Activated naive CD8-positive, alpha-beta T cell treated with anti-CD3 and anti-CD28 coated beads, Interleukin-2, amount 10 ng/mL, durations not matched to agents 7 days and 5 days (primary cell): ENCODE measurements at regions not wholly inside any gene's neighbourhood (a gene's known extent, or its start where the extent isn't known, plus 50 kb on each side); places are given as distances from the start of the nearest gene placed in this dataset.
A peak's percentile ranks its signal among the peaks of the same experiment; 100 is the strongest.

ENCODE experiments used
- ATAC-seq: fragments of 150-1000 bp; cut with Tn5 transposase; one replicate; pipeline ENCODE4 v1.10.0; 2021; ENCODE audit warnings: low read depth, moderate library complexity
- POLR2A ChIA-PET: fragments of 350-600 bp; sonication (Branson Sonifier 250); formaldehyde crosslinking; loops from one replicate; lab custom pipeline; 2021; ENCODE audit warnings: antibody characterized with exemption; lab: Charles Lee
- DNase-seq: peaks from one replicate; pipeline ENCODE4 v3.0.0; 2021
- H3K27ac Mint-ChIP-seq: one replicate; pipeline ENCODE4 v1.8.0; 2022; ENCODE audit warnings: mild to moderate bottlenecking, mixed read lengths
- H3K27me3 Mint-ChIP-seq: one replicate; pipeline ENCODE4 v1.8.0; 2022; ENCODE audit warnings: mild to moderate bottlenecking, moderate library complexity, mixed read lengths
- H3K36me3 Mint-ChIP-seq: one replicate; pipeline ENCODE4 v1.8.0; 2021; ENCODE audit warnings: mild to moderate bottlenecking, mixed read lengths
- H3K4me1 Mint-ChIP-seq: one replicate; pipeline ENCODE4 v1.8.0; 2021; ENCODE audit warnings: mixed read lengths
- H3K4me3 Mint-ChIP-seq: one replicate; pipeline ENCODE4 v1.8.0; 2022; ENCODE audit warnings: mild to moderate bottlenecking, moderate library complexity, mixed read lengths
- H3K9me3 Mint-ChIP-seq: one replicate; pipeline ENCODE4 v1.8.0; 2021; ENCODE audit warnings: mixed read lengths

DNA sequence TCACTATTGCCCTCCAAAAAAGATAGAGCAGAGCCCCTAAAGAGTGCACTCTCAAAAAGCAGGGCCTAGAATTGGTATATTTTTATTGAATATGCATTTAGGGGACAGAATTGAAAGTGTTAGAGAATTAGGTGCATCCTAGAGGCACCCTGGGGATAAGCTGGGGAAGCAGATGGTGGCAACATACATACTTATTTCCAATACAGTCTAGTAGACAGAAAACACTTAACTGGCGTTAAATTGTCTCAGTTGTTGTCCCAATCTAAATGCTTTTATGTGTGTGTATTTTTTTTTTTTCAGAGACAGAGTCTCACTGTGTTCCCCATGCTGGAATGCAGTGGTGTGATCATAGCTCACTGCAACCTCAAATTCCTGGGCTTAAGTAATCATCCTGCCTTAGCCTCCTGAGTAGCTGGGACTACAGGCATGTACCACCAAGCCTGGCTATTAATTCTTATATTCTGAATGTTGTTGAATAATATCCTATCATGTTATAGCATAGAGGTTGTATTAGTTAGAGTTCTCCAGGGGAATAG is 481.8 kb downstream of the GRXCR1 start:
- ATAC-seq (no peak), DNase-seq (no peak)
- Mint-ChIP-seq H3K4me1 (no peaks in the 10 kb centered on the region), H3K4me3 (no peak overlapping the region), H3K36me3 (no peaks in the 10 kb centered on the region), H3K27ac (no peak overlapping the region), H3K27me3 (no peaks in the 10 kb centered on the region), H3K9me3 (peaks cover 2% of the 10 kb centered on the region)
- POLR2A ChIA-PET, result no interaction called here

DNA sequence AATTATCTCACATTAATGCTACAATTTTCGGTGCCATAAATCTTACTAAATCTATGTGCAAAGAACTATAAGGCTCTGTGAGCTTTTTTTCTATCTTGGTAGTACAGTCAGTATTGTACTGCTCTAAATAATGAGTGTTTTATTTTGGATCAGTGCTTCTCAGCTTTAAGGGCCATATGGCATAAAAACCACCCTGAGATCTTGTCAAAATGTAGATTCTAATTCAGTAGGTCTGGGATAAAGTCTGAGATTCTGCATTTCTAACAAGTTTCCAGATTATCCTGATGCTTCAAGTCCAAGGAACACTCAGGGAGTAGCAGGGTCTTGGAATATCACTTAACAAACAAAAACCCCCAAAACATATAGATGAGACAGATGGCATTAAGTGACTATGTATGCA is 486.5 kb downstream of the GRXCR1 start:
- Mint-ChIP-seq H3K4me3 (no peak overlapping the region), H3K36me3 (no peaks in the 10 kb centered on the region), H3K9me3 (peaks cover 2% of the 10 kb centered on the region), H3K27ac (no peak overlapping the region), H3K27me3 (no peaks in the 10 kb centered on the region), H3K4me1 (no peaks in the 10 kb centered on the region)
- DNase-seq, result no peak
- POLR2A ChIA-PET, result no interaction called here
- no peak for ATAC-seq

DNA sequence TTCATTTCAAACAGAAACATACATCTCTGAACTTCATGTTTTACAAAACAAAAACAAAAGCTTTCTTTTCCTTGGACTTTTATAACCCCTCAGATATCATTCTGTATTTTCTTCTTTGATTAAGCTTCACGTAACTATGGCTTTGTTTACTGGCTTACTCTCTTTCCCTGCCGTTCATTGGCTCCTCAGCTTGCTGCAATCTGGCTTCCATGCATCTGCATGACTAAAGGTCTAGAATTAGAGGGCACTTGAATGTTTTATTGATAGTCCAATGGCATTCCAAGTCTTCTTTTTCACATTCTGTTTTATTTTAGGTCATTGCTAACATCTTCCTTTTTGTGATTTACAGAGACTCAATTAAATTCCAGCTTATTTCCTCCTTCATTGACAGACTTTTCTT is 487.6 kb downstream of the GRXCR1 start:
- H3K9me3 Mint-ChIP-seq, result peaks cover 2% of the 10 kb centered on the region
- no peaks in the 10 kb centered on the region for H3K36me3 Mint-ChIP-seq
- ATAC-seq (no peak), DNase-seq (no peak)
- H3K4me3 Mint-ChIP-seq, result no peak overlapping the region
- no peak overlapping the region for H3K27ac Mint-ChIP-seq
- H3K4me1 Mint-ChIP-seq, result no peaks in the 10 kb centered on the region
- POLR2A ChIA-PET, result no interaction called here
- no peaks in the 10 kb centered on the region for H3K27me3 Mint-ChIP-seq

DNA sequence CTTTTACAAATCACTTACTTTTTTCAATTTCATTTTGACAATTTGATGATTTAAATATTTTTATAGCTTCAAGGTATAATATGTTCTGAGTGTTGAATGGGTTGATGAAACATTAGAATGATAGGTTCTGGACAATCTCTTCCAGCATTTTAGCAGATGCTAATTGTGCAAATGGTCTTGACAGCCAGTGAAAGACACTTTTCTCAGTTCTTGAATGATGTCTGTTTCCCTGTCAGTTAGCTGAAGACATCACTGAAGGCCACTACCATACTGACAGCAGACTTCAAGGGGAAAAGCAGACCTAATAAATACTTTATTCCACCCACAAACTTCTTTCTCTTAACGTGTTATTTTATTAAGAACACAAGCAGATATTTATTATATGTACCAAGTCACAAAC is 498.6 kb downstream of the GRXCR1 start:
- no peak for DNase-seq
- H3K27me3 Mint-ChIP-seq, result no peaks in the 10 kb centered on the region
- no peak for ATAC-seq
- H3K4me1 Mint-ChIP-seq, result no peaks in the 10 kb centered on the region
- H3K4me3 Mint-ChIP-seq, result no peak overlapping the region
- POLR2A ChIA-PET, result no interaction called here
- peaks cover 3% of the 10 kb centered on the region for H3K9me3 Mint-ChIP-seq
- no peak overlapping the region for H3K27ac Mint-ChIP-seq
- H3K36me3 Mint-ChIP-seq, result no peaks in the 10 kb centered on the region

DNA sequence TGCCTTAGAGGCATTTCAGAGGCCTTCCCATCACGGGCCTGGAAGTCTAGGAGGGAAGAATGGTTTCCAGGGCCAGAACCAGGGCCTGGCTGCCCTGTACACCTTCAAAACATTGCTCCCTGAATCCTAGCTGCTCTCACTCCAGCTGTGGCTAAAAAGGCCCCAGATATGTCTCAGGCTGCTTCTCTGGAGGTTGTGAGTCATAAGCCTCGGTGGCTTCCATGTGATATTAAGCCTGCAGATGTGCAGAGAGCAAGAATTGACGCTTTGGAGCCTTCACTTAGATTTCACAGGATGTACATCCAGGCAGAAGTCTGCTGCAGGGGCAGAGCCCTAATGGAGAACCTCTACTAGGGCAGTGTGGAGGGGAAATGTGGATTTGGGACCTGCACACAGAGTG is 502.5 kb downstream of the GRXCR1 start:
- Mint-ChIP-seq H3K4me3 (no peak overlapping the region), H3K27me3 (no peaks in the 10 kb centered on the region), H3K9me3 (peaks cover 7% of the 10 kb centered on the region), H3K27ac (no peak overlapping the region), H3K4me1 (no peaks in the 10 kb centered on the region), H3K36me3 (no peaks in the 10 kb centered on the region)
- ATAC-seq, result no peak
- DNase-seq, result no peak
- POLR2A ChIA-PET, result no interaction called here

DNA sequence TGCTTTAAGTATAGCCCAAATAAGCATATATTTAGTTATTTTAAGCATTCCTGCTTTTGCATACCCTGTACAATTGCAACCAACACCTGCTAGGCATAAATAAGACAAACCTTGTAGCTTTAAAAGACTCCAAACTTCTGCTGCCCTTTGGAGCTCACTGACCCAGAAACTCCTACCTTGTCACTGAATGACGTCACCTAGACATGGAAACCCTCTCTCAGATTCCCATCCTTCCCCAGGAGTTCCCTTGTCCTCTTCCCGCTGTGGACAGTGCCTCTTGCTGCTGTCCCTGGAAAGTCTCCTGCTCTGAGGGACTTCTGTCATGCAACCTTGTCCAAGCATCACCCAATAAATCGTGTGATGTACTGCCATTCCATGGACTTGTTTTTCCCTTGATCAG is 507.2 kb downstream of the GRXCR1 start:
- Mint-ChIP-seq H3K36me3 (no peaks in the 10 kb centered on the region), H3K27me3 (no peaks in the 10 kb centered on the region), H3K27ac (no peak overlapping the region), H3K4me3 (no peak overlapping the region), H3K4me1 (no peaks in the 10 kb centered on the region), H3K9me3 (peaks cover 7% of the 10 kb centered on the region)
- ATAC-seq, result no peak
- DNase-seq, result no peak
- POLR2A ChIA-PET, result no interaction called here

DNA sequence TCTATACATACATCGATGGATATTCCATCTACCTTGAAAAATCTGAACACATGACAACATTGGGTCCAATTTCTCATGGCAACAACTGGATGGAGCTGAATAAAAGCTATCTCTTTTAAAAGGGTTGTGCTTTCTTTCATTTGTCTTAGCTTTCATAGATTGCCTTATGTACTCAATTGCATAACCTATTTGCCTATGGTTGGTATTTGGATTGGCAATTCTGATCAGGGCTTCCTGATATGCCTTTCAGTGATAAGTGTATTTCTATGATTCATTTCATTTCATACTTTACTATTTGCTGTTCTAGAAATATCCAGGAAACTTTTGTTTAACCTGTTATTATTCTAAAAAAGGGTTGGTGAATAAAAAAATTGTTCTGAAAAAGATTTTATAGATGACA is 509.9 kb downstream of the GRXCR1 start:
- H3K4me1 Mint-ChIP-seq, result no peaks in the 10 kb centered on the region
- H3K27ac Mint-ChIP-seq, result no peak overlapping the region
- POLR2A ChIA-PET, result no interaction called here
- no peaks in the 10 kb centered on the region for H3K36me3 Mint-ChIP-seq
- ATAC-seq, result no peak
- no peak for DNase-seq
- no peak overlapping the region for H3K4me3 Mint-ChIP-seq
- H3K9me3 Mint-ChIP-seq, result peaks cover 8% of the 10 kb centered on the region
- H3K27me3 Mint-ChIP-seq, result no peaks in the 10 kb centered on the region

DNA sequence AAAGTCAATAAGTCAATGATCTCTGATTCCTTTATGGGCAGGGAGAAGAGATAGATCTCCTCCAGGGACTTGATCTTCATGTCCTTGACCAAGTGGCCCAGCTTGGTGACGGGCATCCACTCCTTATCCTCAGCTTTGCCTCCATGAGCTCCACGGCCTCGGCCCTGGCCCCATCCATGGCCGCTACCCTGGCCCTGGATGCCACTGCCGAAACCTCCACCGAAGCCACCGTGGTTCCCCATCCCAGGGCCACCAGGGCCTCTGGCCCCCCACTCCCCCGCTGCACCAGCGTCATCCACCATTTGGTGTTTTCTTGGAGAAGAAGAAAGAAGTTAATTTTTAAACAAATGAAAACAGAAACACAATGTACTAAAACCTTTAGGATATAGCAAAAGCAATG is 518.1 kb downstream of the GRXCR1 start:
- no peak overlapping the region for H3K27ac Mint-ChIP-seq
- POLR2A ChIA-PET, result no interaction called here
- no peaks in the 10 kb centered on the region for H3K36me3 Mint-ChIP-seq
- ATAC-seq (no peak), DNase-seq (no peak)
- no peaks in the 10 kb centered on the region for H3K27me3 Mint-ChIP-seq
- H3K4me3 Mint-ChIP-seq, result no peak overlapping the region
- H3K9me3 Mint-ChIP-seq, result peaks cover 10% of the 10 kb centered on the region
- H3K4me1 Mint-ChIP-seq, result no peaks in the 10 kb centered on the region

DNA sequence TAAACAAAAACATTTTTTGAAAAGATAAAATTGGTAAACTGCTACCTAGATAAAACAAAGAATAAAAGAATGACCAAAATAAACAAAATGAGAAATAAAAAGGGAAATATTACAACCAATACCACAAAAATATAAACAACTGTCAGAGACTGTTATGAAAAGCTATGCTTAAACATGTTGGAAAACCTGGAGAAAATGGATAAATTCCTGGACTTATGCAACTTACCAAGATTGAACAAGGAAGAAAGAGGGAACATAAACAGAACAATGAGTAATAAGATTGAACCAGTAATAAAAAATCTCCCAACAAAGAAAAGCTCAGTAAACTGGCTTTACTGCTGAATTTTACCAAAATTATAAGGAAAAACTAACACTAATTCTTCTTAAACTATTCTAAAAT is 518.7 kb downstream of the GRXCR1 start:
- H3K9me3 Mint-ChIP-seq, result peaks cover 7% of the 10 kb centered on the region
- ATAC-seq (no peak), DNase-seq (no peak)
- H3K4me1 Mint-ChIP-seq, result no peaks in the 10 kb centered on the region
- no peaks in the 10 kb centered on the region for H3K36me3 Mint-ChIP-seq
- H3K27ac Mint-ChIP-seq, result no peak overlapping the region
- H3K4me3 Mint-ChIP-seq, result no peak overlapping the region
- POLR2A ChIA-PET, result no interaction called here
- H3K27me3 Mint-ChIP-seq, result no peaks in the 10 kb centered on the region

DNA sequence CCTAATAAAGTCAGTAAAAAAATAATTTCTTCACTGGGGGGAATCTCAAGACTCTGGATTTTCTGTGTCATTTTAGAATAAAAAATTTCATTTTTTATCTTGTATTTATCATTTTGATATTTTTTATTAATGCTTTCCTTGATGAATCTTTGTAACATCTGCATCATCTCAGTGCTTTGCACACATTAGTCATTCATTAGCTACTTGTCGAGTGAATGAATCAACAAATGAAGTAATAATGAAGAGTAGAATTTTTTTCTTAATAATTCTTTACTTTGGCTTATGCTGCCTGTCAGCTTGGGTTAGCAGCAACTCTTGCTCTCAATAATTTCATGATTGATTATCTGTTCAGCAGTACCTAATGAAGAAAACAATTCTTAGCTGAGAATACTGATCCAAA is 530.8 kb downstream of the GRXCR1 start:
- H3K9me3 Mint-ChIP-seq, result peaks cover 6% of the 10 kb centered on the region
- POLR2A ChIA-PET, result no interaction called here
- DNase-seq (no peak), ATAC-seq (no peak)
- H3K4me1 Mint-ChIP-seq, result no peaks in the 10 kb centered on the region
- no peaks in the 10 kb centered on the region for H3K36me3 Mint-ChIP-seq
- H3K27ac Mint-ChIP-seq, result no peak overlapping the region
- H3K4me3 Mint-ChIP-seq, result no peak overlapping the region
- H3K27me3 Mint-ChIP-seq, result no peaks in the 10 kb centered on the region

DNA sequence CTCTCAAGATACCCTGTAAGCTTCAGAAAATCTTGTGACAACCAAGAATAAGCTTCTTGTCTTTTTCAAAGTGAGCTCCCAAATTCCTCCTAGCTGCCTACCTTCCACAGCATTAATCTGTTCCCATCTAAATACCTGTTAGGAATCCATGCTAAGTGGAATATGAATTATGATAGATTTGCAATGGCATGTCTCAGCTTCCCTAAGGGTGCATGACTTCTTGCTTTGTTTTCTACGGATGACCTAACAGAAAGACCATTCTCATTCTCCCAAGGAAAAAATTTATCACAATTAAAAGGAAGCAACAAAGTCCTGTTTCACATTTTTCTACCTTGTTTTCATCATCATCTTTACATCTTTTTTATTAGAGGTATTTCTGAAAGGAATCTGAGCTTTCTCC is 532.7 kb downstream of the GRXCR1 start:
- Mint-ChIP-seq H3K9me3 (peaks cover 3% of the 10 kb centered on the region), H3K4me3 (no peak overlapping the region), H3K27me3 (no peaks in the 10 kb centered on the region), H3K27ac (no peak overlapping the region), H3K4me1 (no peaks in the 10 kb centered on the region), H3K36me3 (no peaks in the 10 kb centered on the region)
- DNase-seq, result no peak
- POLR2A ChIA-PET, result no interaction called here
- ATAC-seq, result no peak

DNA sequence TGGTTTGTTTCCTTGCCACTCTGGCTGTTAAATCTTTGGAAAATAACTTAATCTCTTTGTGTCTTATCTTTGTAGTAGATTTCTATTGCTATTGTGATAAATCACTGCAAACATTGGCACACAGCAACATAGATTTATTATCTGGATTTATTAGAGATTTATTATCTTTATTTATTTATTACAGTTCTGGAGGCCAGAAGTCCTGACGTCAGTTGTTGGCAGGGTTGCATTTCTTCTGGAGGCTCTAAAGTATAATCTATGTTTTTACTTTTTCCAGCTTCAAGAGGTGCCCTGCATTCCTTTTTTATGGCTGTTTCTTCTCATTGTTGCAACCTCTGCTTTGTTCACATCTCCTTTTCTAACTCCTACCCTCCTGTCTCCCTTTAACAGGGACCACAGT is 542.8 kb downstream of the GRXCR1 start:
- Mint-ChIP-seq H3K27ac (no peak overlapping the region), H3K9me3 (peaks cover 2% of the 10 kb centered on the region), H3K4me3 (no peak overlapping the region), H3K27me3 (no peaks in the 10 kb centered on the region), H3K36me3 (no peaks in the 10 kb centered on the region), H3K4me1 (no peaks in the 10 kb centered on the region)
- POLR2A ChIA-PET, result no interaction called here
- ATAC-seq (no peak), DNase-seq (no peak)

DNA sequence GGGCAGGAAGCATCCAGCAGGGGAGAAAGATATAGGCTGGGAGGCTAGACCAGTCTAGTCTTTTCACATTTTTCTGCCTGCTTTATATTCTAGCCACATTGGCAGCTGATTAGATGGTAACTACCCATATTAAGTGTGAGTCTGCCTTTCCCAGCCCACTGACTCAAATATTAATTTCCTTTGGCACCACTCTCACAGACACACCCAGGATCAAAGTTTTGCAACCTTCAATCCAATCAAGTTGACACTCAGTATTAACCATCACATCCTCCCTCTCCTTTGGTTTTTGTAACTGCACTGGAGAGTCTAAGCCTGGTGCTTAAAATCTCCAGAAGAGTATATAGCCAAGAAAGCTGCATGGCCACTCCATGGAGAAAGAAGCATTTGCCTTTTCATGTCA is 560.4 kb downstream of the GRXCR1 start:
- DNase-seq, result no peak
- Mint-ChIP-seq H3K27me3 (no peaks in the 10 kb centered on the region), H3K4me3 (no peak overlapping the region), H3K36me3 (no peaks in the 10 kb centered on the region), H3K27ac (no peak overlapping the region), H3K9me3 (peaks cover 2% of the 10 kb centered on the region), H3K4me1 (no peaks in the 10 kb centered on the region)
- POLR2A ChIA-PET, result no interaction called here
- peak; percentile 53 for ATAC-seq

DNA sequence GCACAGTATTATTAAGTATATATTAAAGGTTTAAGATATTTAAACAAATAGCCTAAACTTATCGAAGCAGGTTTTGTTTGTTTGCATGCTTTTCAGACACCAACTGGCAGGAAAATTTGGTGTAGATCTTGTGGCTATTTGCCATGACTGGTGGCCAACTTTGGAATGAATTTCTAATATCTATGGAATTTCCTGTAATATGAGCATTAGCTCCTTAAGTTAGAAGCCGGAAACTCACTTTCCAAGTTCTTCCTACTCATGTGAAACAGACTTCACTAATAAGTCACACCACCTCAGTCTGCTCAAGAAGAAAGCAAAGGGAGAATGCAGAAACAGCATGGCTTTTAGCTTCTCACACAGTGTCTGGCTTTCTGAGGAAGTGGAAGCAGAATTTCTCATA is 563.9 kb downstream of the GRXCR1 start:
- DNase-seq (no peak), ATAC-seq (no peak)

DNA sequence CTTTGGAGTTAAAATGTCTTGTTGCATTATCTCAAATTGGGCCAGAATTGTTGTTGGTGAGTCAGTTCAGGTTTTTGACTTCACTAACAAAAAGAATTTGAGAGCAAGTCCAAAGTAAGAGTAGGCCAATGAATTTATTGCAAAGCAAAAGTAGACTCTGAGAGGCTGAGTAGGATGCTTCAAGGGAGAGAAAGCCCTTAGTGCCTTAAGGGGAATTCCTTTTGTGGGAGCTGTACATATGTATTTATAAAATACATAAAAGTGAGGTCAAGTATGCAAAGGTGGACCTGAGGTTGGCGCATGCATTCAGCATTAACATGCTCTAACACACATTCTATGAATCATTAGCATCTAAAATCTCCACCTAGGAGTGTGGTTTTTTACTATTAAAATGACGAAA is 565.4 kb downstream of the GRXCR1 start:
- POLR2A ChIA-PET, result no interaction called here
- DNase-seq (no peak), ATAC-seq (no peak)
- H3K9me3 Mint-ChIP-seq, result peaks cover 1% of the 10 kb centered on the region
- no peaks in the 10 kb centered on the region for H3K27me3 Mint-ChIP-seq
- H3K4me1 Mint-ChIP-seq, result no peaks in the 10 kb centered on the region
- H3K4me3 Mint-ChIP-seq, result no peak overlapping the region
- H3K27ac Mint-ChIP-seq, result no peak overlapping the region
- no peaks in the 10 kb centered on the region for H3K36me3 Mint-ChIP-seq

More for the DNA sequence above, 563.9 kb downstream of the GRXCR1 start:
- Mint-ChIP-seq H3K4me3 (no peak overlapping the region), H3K27ac (no peak overlapping the region), H3K27me3 (no peaks in the 10 kb centered on the region), H3K9me3 (peaks cover 1% of the 10 kb centered on the region), H3K36me3 (no peaks in the 10 kb centered on the region), H3K4me1 (no peaks in the 10 kb centered on the region)
- POLR2A ChIA-PET, result no interaction called here
